A549 (cell line): ENCODE measurements at regions not wholly inside any gene's neighbourhood (a gene's known extent, or its start where the extent isn't known, plus 50 kb on each side); places are given as distances from the start of the nearest gene placed in this dataset.

Experiments
- ATAC-seq, 2 experiments: fragments of 200-7000 bp in 1 of 2; fragments of >200 bp in 1 of 2; cut with Nextera tagmentation in 1 of 2; cut with Tn5 transposase in 1 of 2; 3 replicates each; pipeline versions ENCODE4 v1.8.0 to v1.9.1; 2018 to 2020; ENCODE audit warnings: mild to moderate bottlenecking in 1 of 2, moderate library complexity in 1 of 2
- CTCF ChIA-PET: fragments of 300-600 bp; sonication (Branson Sonifier 250); formaldehyde crosslinking; extraction: SDS; loops from one replicate; lab custom pipeline; 2021; ENCODE audit warnings: antibody characterized with exemption, inconsistent platforms; lab: Yijun Ruan, JAX
- POLR2A ChIA-PET: fragments of 350-600 bp; formaldehyde crosslinking; extraction: SDS; loops from one replicate; lab custom pipeline; 2021; ENCODE audit warnings: antibody characterized with exemption, inconsistent platforms; lab: Yijun Ruan, JAX
- DNase-seq, 2 experiments: peaks; one replicate each; pipeline versions ENCODE4 v3.0.0 to v3.0.0-alpha.2; 2011 to 2016; ENCODE audit warnings: low read depth in 1 of 2, low spot score in 1 of 2
- FAIRE-seq: peaks from 2 replicates; lab custom pipeline; 2011; peaks lifted over from hg19 to GRCh38; lab: Jason Lieb, UNC
- H3K27ac ChIP-seq, 2 experiments: fragments of >200 bp; sonication (Bioruptor Twin); formaldehyde crosslinking; 3 replicates each; pipeline ENCODE4 v1.5.1; 2016 to 2017
- H3K4me1 ChIP-seq: fragments of >200 bp; sonication (Bioruptor Twin); formaldehyde crosslinking; 3 replicates; pipeline ENCODE4 v1.6.1; 2016
- H3K4me2 ChIP-seq: fragments of >200 bp; sonication (Bioruptor Twin); formaldehyde crosslinking; 3 replicates; pipeline ENCODE4 v1.6.1; 2016
- H3K4me3 ChIP-seq: fragments of >200 bp; sonication (Bioruptor Twin); formaldehyde crosslinking; 3 replicates; pipeline ENCODE4 v1.5.1; 2016
- H3K9me3 ChIP-seq: fragments of >200 bp; sonication (Bioruptor Twin); formaldehyde crosslinking; 3 replicates; pipeline ENCODE4 v1.6.1; 2016
- CBX8 ChIP-seq: fragments of 200-600 bp; sonication (generic); IDR thresholded peaks from 2 replicates; pipeline ENCODE4 v1.6.1; 2016
- CHD2 ChIP-seq: fragments of 150-350 bp; IDR thresholded peaks from 2 replicates; pipeline ENCODE4 v1.6.1; 2014; ENCODE audit warnings: low read length; ENCODE audit not compliant: partially characterized antibody
- E2F6 ChIP-seq: IDR thresholded peaks from 2 replicates; pipeline ENCODE4 v1.6.1; 2012; ENCODE audit warnings: low read depth, borderline replicate concordance
- ESRRA ChIP-seq: fragments of 150-350 bp; IDR thresholded peaks from 2 replicates; pipeline ENCODE4 v1.6.1; 2014; ENCODE audit warnings: mild to moderate bottlenecking, low read length, borderline replicate concordance
- FOSL2 ChIP-seq, 2 experiments: fragments of 450-650 bp in 1 of 2; fragments of >200 bp in 1 of 2; sonication (Bioruptor Twin) in 1 of 2; formaldehyde crosslinking; IDR thresholded peaks; 2 replicates each; pipeline versions ENCODE4 v1.5.0 to v1.6.1; 2016 to 2020; ENCODE audit warnings: mild to moderate bottlenecking in 1 of 2, moderate library complexity in 1 of 2
- FOXS1 ChIP-seq: fragments of 250-450 bp; sonication (Bioruptor Pico); IDR thresholded peaks from 2 replicates; pipeline ENCODE4 v1.5.0; 2020; ENCODE audit warnings: mild to moderate bottlenecking, moderate library complexity
- HDAC2 ChIP-seq: fragments of 200-600 bp; sonication (generic); IDR thresholded peaks from 2 replicates; pipeline ENCODE4 v1.6.1; 2016
- HOXB13 ChIP-seq: fragments of 250-450 bp; sonication (Bioruptor Pico); IDR thresholded peaks from 2 replicates; pipeline ENCODE4 v1.5.0; 2020; ENCODE audit warnings: low read depth, mild to moderate bottlenecking, moderate library complexity
- HOXB5 ChIP-seq: fragments of 250-450 bp; sonication (Bioruptor Pico); IDR thresholded peaks from 2 replicates; pipeline ENCODE4 v1.5.0; 2020; ENCODE audit warnings: mild to moderate bottlenecking, moderate library complexity
- JUN ChIP-seq, 2 experiments: fragments of >200 bp; sonication (Bioruptor Twin); formaldehyde crosslinking; IDR thresholded peaks; 2 replicates in 1 of 2; 3 replicates in 1 of 2; pipeline ENCODE4 v1.6.1; 2016 to 2017
- JUNB ChIP-seq: fragments of >200 bp; sonication (Bioruptor Twin); formaldehyde crosslinking; IDR thresholded peaks from 2 replicates; pipeline ENCODE4 v1.6.1; 2016
- KDM1A ChIP-seq: fragments of 200-600 bp; sonication (generic); IDR thresholded peaks from 2 replicates; pipeline ENCODE4 v1.6.1; 2016; ENCODE audit warnings: low read depth, mild to moderate bottlenecking
- KDM5A ChIP-seq: fragments of 200-600 bp; sonication (generic); IDR thresholded peaks from 2 replicates; pipeline ENCODE4 v1.6.1; 2016; ENCODE audit warnings: antibody characterized with exemption, mild to moderate bottlenecking
- MAX ChIP-seq: IDR thresholded peaks from 2 replicates; pipeline ENCODE4 v1.6.1; 2012
- NR3C1 ChIP-seq: fragments of >200 bp; sonication (Bioruptor Twin); formaldehyde crosslinking; IDR thresholded peaks from 3 replicates; pipeline ENCODE4 v1.6.1; 2017
- PHF8 ChIP-seq: fragments of 200-600 bp; sonication (generic); IDR thresholded peaks from 2 replicates; pipeline ENCODE4 v1.6.1; 2016; ENCODE audit warnings: low read depth, mild to moderate bottlenecking, antibody characterized with exemption, moderate library complexity, borderline replicate concordance
- POLR2A ChIP-seq: IDR thresholded peaks from 2 replicates; pipeline ENCODE4 v1.6.1; 2012; ENCODE audit warnings: mild to moderate bottlenecking, low read length
- POLR2AphosphoS2 ChIP-seq: conservative IDR thresholded peaks from 2 replicates; pipeline ENCODE4 v1.6.1; 2012; ENCODE audit warnings: low read length, improper control_type of control experiment, inconsistent platforms
- RARB ChIP-seq: fragments of 250-450 bp; sonication (Bioruptor Pico); IDR thresholded peaks from 2 replicates; pipeline ENCODE4 v1.8.0; 2021; ENCODE audit warnings: mild to moderate bottlenecking, moderate library complexity
- RFX5 ChIP-seq: fragments of 450-650 bp; IDR thresholded peaks from 2 replicates; pipeline ENCODE4 v1.7.1; 2014; ENCODE audit warnings: antibody characterized with exemption, mild to moderate bottlenecking, moderate library complexity
- RNF2 ChIP-seq: fragments of 200-600 bp; sonication (generic); IDR thresholded peaks from 2 replicates; pipeline ENCODE4 v1.6.1; 2016; ENCODE audit warnings: low read depth, mild to moderate bottlenecking, antibody characterized with exemption, moderate library complexity, borderline replicate concordance
- SREBF2 ChIP-seq: fragments of 450-650 bp; IDR thresholded peaks from 2 replicates; pipeline ENCODE4 v1.6.1; 2014; ENCODE audit warnings: mild to moderate bottlenecking, moderate library complexity
- TP53 ChIP-seq: fragments of 250-450 bp; sonication (Bioruptor Pico); IDR thresholded peaks from 2 replicates; pipeline ENCODE4 v1.5.0; 2021; ENCODE audit warnings: mild to moderate bottlenecking, moderate library complexity
- ZC3H11A ChIP-seq: fragments of 450-650 bp; IDR thresholded peaks from 2 replicates; pipeline ENCODE4 v1.6.1; 2014; ENCODE audit warnings: antibody characterized with exemption, mild to moderate bottlenecking
- WGBS: methylation state at CpG from one replicate; pipeline ENCODE4 v1.1.6; 2017; ENCODE audit errors: missing lambda C conversion rate; 5-methylcytosine and 5-hydroxymethylcytosine counted together

- FAIRE-seq = no peak
- ATAC-seq = no peak
- ChIA-PET POLR2A (no interaction called here), CTCF (interaction anchor here (1.1 to 1.3 kb wide), 2 partner anchors 185 to 249 kb away, joined by 3 to 4 read pairs; no protein-coding TSS in a partner anchor)
- H3K4me2 ChIP-seq = no peak overlapping the region
- DNase-seq = no peak
- no peak for TF ChIP-seq MAX
- TF ChIP-seq CHD2 = no peak
- TF ChIP-seq RFX5 = no peak
- no peak for TF ChIP-seq HOXB13 (CRISPR knock-in tag)
- no peak for TF ChIP-seq FOSL2 (IDR thresholded peaks at IDR 0.05)
- TF ChIP-seq FOSL2 (CRISPR knock-in tag; IDR thresholded peaks at IDR 0.05) = no peak
- TF ChIP-seq, all 56 proteins: peak for 0
- Histone ChIP-seq H3K4me3 (no peak overlapping the region), H3K4me1 (no peaks in the 10 kb centered on the region), H3K27ac (no peak overlapping the region), H3K9me3 (peaks cover 3% of the 10 kb centered on the region; the same call in 1 of the 3 replicates)
- WGBS = 15% methylated on average over 3 of the region's 3 CpGs
Observed at GRCh38 chr13:48583859-48584311, 51.0 kb upstream of the RCBTB2 start.

- CTCF ChIA-PET = no interaction called here
- Histone ChIP-seq H3K4me1 (no peaks in the 10 kb centered on the region), H3K4me2 (no peak overlapping the region), H3K27ac (no peak overlapping the region), H3K9me3 (peaks cover 3% of the 10 kb centered on the region; the same call in 1 of the 3 replicates), H3K4me3 (no peak overlapping the region)
- POLR2A ChIA-PET = no interaction called here
- ATAC-seq (no peak), FAIRE-seq (no peak), DNase-seq (no peak)
- 70% methylated on average over 2 of the region's 2 CpGs for WGBS
- TF ChIP-seq ESRRA (no peak), KDM1A (no peak), KDM5A (no peak), POLR2A (no peak), CHD2 (no peak), NR3C1 (no peak), CBX8 (no peak), RNF2 (no peak), FOXS1 (CRISPR knock-in tag) (no peak), HOXB13 (CRISPR knock-in tag) (no peak), RARB (CRISPR knock-in tag) (no peak), ZC3H11A (no peak), FOSL2 (IDR thresholded peaks at IDR 0.05) (no peak), FOSL2 (CRISPR knock-in tag; IDR thresholded peaks at IDR 0.05) (no peak), JUNB (no peak)
Observed at GRCh38 chr13:48585456-48585840, 52.6 kb upstream of the RCBTB2 start.

GRCh38 chr13:48586591-48587103 lies 53.8 kb upstream of the RCBTB2 start:
- Histone ChIP-seq H3K4me3 (no peak overlapping the region), H3K4me1 (no peaks in the 10 kb centered on the region), H3K4me2 (no peak overlapping the region), H3K27ac (no peak overlapping the region), H3K9me3 (peaks cover 3% of the 10 kb centered on the region; the same call in 1 of the 3 replicates)
- ChIA-PET CTCF (no interaction called here), POLR2A (no interaction called here)
- TF ChIP-seq POLR2AphosphoS2 (no peak), JUN (IDR thresholded peaks at IDR 0.05) (no peak), HOXB13 (CRISPR knock-in tag) (no peak), RARB (CRISPR knock-in tag) (no peak), JUNB (no peak), HDAC2 (no peak), E2F6 (no peak), FOXS1 (CRISPR knock-in tag) (no peak), TP53 (no peak), HOXB5 (CRISPR knock-in tag) (no peak), PHF8 (no peak), RFX5 (no peak), SREBF2 (no peak)
- DNase-seq (no peak), FAIRE-seq (no peak), ATAC-seq (no peak)
- 40% methylated on average over 4 of the region's 5 CpGs for WGBS
